H1 (cell line): ENCODE measurements at regions not wholly inside any gene's neighbourhood (a gene's known extent, or its start where the extent isn't known, plus 50 kb on each side); places are given as distances from the start of the nearest gene placed in this dataset.

ENCODE experiments used
- CTCF ChIA-PET: fragments of 300-600 bp; sonication (Branson Sonifier 250); formaldehyde crosslinking; loops from one replicate; lab custom pipeline; 2021; ENCODE audit not compliant: partially characterized antibody; lab: Charles Lee
- POLR2A ChIA-PET: fragments of 300-600 bp; sonication (Branson Sonifier 250); formaldehyde crosslinking; loops from one replicate; lab custom pipeline; 2021; ENCODE audit warnings: inconsistent platforms; ENCODE audit not compliant: partially characterized antibody; lab: Charles Lee
- DNase-seq, 2 experiments: peaks; one replicate each; pipeline versions ENCODE4 v3.0.0 to v3.0.0-alpha.2; 2010 to 2022; ENCODE audit warnings: low spot score in 2 of 2, low read depth in 1 of 2, mixed read lengths in 1 of 2
- FAIRE-seq: peaks from 2 replicates; lab custom pipeline; 2011; peaks lifted over from hg19 to GRCh38; lab: Jason Lieb, UNC
- H2AFZ ChIP-seq: 2 replicates; pipeline ENCODE4 v1.8.1; 2012; ENCODE audit warnings: low read length, inconsistent platforms
- H2AK5ac ChIP-seq: 2 replicates; pipeline ENCODE4 v1.6.1; 2013; ENCODE audit warnings: low read depth, low read length
- H2BK120ac ChIP-seq: replicated peaks from 2 replicates; pipeline ENCODE3; 2013; ENCODE audit warnings: low read depth, low read length, inconsistent platforms
- H2BK12ac ChIP-seq: 2 replicates; pipeline ENCODE4 v1.6.1; 2013; ENCODE audit warnings: low read depth, low read length
- H2BK15ac ChIP-seq: 2 replicates; pipeline ENCODE4 v1.6.1; 2013; ENCODE audit warnings: low read length
- H2BK20ac ChIP-seq: 2 replicates; pipeline ENCODE4 v1.6.1; 2013; ENCODE audit warnings: low read length
- H2BK5ac ChIP-seq: 2 replicates; pipeline ENCODE4 v1.6.1; 2013; ENCODE audit warnings: low read depth, low read length
- H3K14ac ChIP-seq: 2 replicates; pipeline ENCODE4 v1.6.1; 2013; ENCODE audit warnings: inconsistent platforms; ENCODE audit not compliant: insufficient read length
- H3K18ac ChIP-seq: 2 replicates; pipeline ENCODE4 v1.6.1; 2013; ENCODE audit warnings: low read length; ENCODE audit errors: extremely low read depth
- H3K23ac ChIP-seq: 2 replicates; pipeline ENCODE4 v1.6.1; 2013; ENCODE audit warnings: inconsistent platforms; ENCODE audit not compliant: insufficient read length
- H3K23me2 ChIP-seq: 2 replicates; pipeline ENCODE4 v1.6.1; 2013; ENCODE audit warnings: low read depth, low read length
- H3K27ac ChIP-seq: 2 replicates; pipeline ENCODE4 v1.6.1; 2011; ENCODE audit warnings: low read depth, low read length, inconsistent platforms
- H3K27me3 ChIP-seq, 4 experiments: replicated peaks in 1 of 4; 1 replicate in 1 of 4; 2 replicates in 3 of 4; pipeline versions ENCODE4 v1.6.1 to v1.8.1; 2011 to 2013; ENCODE audit warnings: low read length in 3 of 4, mild to moderate bottlenecking in 3 of 4, inconsistent platforms in 2 of 4, mixed read lengths in 2 of 4, moderate library complexity in 1 of 4; ENCODE audit not compliant: control insufficient read depth in 3 of 4, insufficient read depth in 3 of 4; ENCODE audit errors: extremely low read depth in 1 of 4
- H3K36me3 ChIP-seq, 4 experiments: 2 replicates each; pipeline versions ENCODE4 v1.6.1 to v1.8.1; 2011 to 2013; ENCODE audit warnings: mild to moderate bottlenecking in 4 of 4, low read length in 3 of 4, moderate library complexity in 2 of 4, control low read depth in 1 of 4, inconsistent platforms in 1 of 4; ENCODE audit not compliant: insufficient read depth in 4 of 4, control insufficient read depth in 2 of 4
- H3K4ac ChIP-seq: replicated peaks from 2 replicates; pipeline ENCODE3; 2013; ENCODE audit warnings: low read length, low read depth, mixed read lengths, inconsistent platforms; ENCODE audit not compliant: insufficient read length
- H3K4me1 ChIP-seq, 4 experiments: replicated peaks in 1 of 4; 1 replicate in 1 of 4; 2 replicates in 3 of 4; pipeline versions ENCODE4 v1.6.1 to v1.8.1; 2011 to 2013; ENCODE audit warnings: low read length in 3 of 4, inconsistent platforms in 2 of 4, mixed read lengths in 1 of 4; ENCODE audit not compliant: insufficient read depth in 4 of 4, control insufficient read depth in 3 of 4
- H3K4me2 ChIP-seq, 2 experiments: 2 replicates each; pipeline versions ENCODE4 v1.6.1 to v1.8.1; 2011 to 2013; ENCODE audit warnings: low read depth in 2 of 2, low read length in 2 of 2, control low read depth in 1 of 2, inconsistent platforms in 1 of 2, mild to moderate bottlenecking in 1 of 2; ENCODE audit not compliant: insufficient read depth in 1 of 2
- H3K4me3 ChIP-seq, 4 experiments: fragments of 200-600, 300-600 bp in 1 of 4; sonication (generic), shearing (Covaris generic), sonication (Bioruptor Twin) in 1 of 4; 2 replicates each; pipeline versions ENCODE4 v1.5.1 to v1.8.1; 2011 to 2016; ENCODE audit warnings: low read length in 4 of 4, low read depth in 3 of 4, control low read depth in 2 of 4, inconsistent platforms in 2 of 4, mild to moderate bottlenecking in 2 of 4, mixed read lengths in 1 of 4, moderate library complexity in 1 of 4; ENCODE audit not compliant: insufficient read depth in 2 of 4; ENCODE audit errors: extremely low read depth in 1 of 4
- H3K56ac ChIP-seq: replicated peaks from 2 replicates; pipeline ENCODE3; 2013; ENCODE audit warnings: low read depth, mild to moderate bottlenecking, mixed read lengths, low read length, inconsistent platforms; ENCODE audit not compliant: insufficient read length
- H3K79me1 ChIP-seq: 2 replicates; pipeline ENCODE4 v1.6.1; 2013; ENCODE audit warnings: low read depth, low read length, control low read depth
- H3K79me2 ChIP-seq, 2 experiments: 2 replicates each; pipeline versions ENCODE4 v1.6.1 to v1.8.1; 2012 to 2013; ENCODE audit warnings: low read length in 2 of 2, mild to moderate bottlenecking in 2 of 2, inconsistent platforms in 1 of 2; ENCODE audit not compliant: insufficient read depth in 2 of 2, control insufficient read depth in 1 of 2
- H3K9ac ChIP-seq, 4 experiments: replicated peaks in 1 of 4; 1 replicate in 1 of 4; 2 replicates in 3 of 4; pipeline versions ENCODE4 v1.6.1 to v1.8.1; 2011 to 2013; ENCODE audit warnings: low read depth in 3 of 4, low read length in 3 of 4, control low read depth in 2 of 4, mild to moderate bottlenecking in 2 of 4, moderate library complexity in 2 of 4, inconsistent platforms in 1 of 4; ENCODE audit errors: extremely low read depth in 1 of 4
- H3K9me3 ChIP-seq, 2 experiments: 2 replicates each; pipeline versions ENCODE4 v1.6.1 to v1.8.1; 2012 to 2013; ENCODE audit warnings: mild to moderate bottlenecking in 2 of 2, moderate library complexity in 2 of 2, control low read depth in 1 of 2, inconsistent platforms in 1 of 2, low read depth in 1 of 2, low read length in 1 of 2, mixed read lengths in 1 of 2; ENCODE audit not compliant: insufficient read depth in 2 of 2
- H4K20me1 ChIP-seq, 2 experiments: replicated peaks in 1 of 2; 2 replicates each; pipeline versions ENCODE3 to v1.8.1; 2011 to 2013; ENCODE audit warnings: inconsistent platforms in 2 of 2, low read length in 2 of 2, mild to moderate bottlenecking in 1 of 2; ENCODE audit not compliant: insufficient read depth in 2 of 2, control insufficient read depth in 1 of 2
- H4K5ac ChIP-seq: 2 replicates; pipeline ENCODE4 v1.6.1; 2013; ENCODE audit warnings: low read length, low read depth, mixed read lengths, inconsistent platforms; ENCODE audit not compliant: insufficient read length
- H4K8ac ChIP-seq: 2 replicates; pipeline ENCODE4 v1.8.0; 2013; ENCODE audit warnings: mild to moderate bottlenecking, moderate library complexity, low read length, inconsistent platforms; ENCODE audit not compliant: insufficient read depth; ENCODE audit errors: extremely low read depth
- H4K91ac ChIP-seq: replicated peaks from 2 replicates; pipeline ENCODE3; 2013; ENCODE audit warnings: low read length, mixed read lengths, inconsistent platforms; ENCODE audit not compliant: insufficient read length
- HDAC2 ChIP-seq, 2 experiments: fragments of 300-600 bp in 1 of 2; sonication (generic) in 1 of 2; IDR thresholded peaks; 2 replicates each; pipeline ENCODE4 v1.6.1; 2011 to 2012; ENCODE audit warnings: low read depth in 2 of 2, low read length in 2 of 2, mild to moderate bottlenecking in 2 of 2, moderate library complexity in 2 of 2, borderline replicate concordance in 1 of 2, inconsistent platforms in 1 of 2
- SIN3A ChIP-seq, 2 experiments: IDR thresholded peaks in 1 of 2; conservative IDR thresholded peaks in 1 of 2; 2 replicates each; pipeline ENCODE4 v1.6.1; 2011 to 2012; ENCODE audit warnings: low read length in 2 of 2, improper control_type of control experiment in 1 of 2, low read depth in 1 of 2, mild to moderate bottlenecking in 1 of 2
- WGBS, 2 experiments: shearing (Covaris generic) in 1 of 2; methylation state at CpG; one replicate each; pipeline versions ENCODE4 v1.1.6 to v1.1.7; 2013 to 2015; ENCODE audit warnings: low lambda C conversion rate in 2 of 2, mixed read lengths in 2 of 2, inconsistent platforms in 1 of 2, low coverage in 1 of 2, missing lambda C conversion rate in 1 of 2; ENCODE audit not compliant: insufficient replicate concordance in 2 of 2, insufficient coverage in 1 of 2, insufficient read length in 1 of 2; ENCODE audit errors: extremely low coverage in 1 of 2, missing lambda C conversion rate in 1 of 2; 5-methylcytosine and 5-hydroxymethylcytosine counted together

- Histone ChIP-seq H4K91ac (no peak overlapping the region), H3K18ac (no peak overlapping the region), H3K27ac (no peak overlapping the region), H3K4me1 (no peaks in the 10 kb centered on the region), H3K4me3 (no peak overlapping the region), H3K56ac (no peak overlapping the region), H3K27me3 (no peaks in the 10 kb centered on the region), H2BK15ac (no peak overlapping the region), H2AK5ac (no peak overlapping the region), H3K14ac (no peak overlapping the region), H3K23me2 (no peaks in the 10 kb centered on the region), H4K20me1 (no peaks in the 10 kb centered on the region), H3K36me3 (no peaks in the 10 kb centered on the region), H3K4ac (no peak overlapping the region), H3K23ac (no peak overlapping the region), H2BK20ac (no peak overlapping the region), H2BK5ac (no peak overlapping the region), H2BK12ac (no peak overlapping the region), H4K8ac (no peak overlapping the region), H2AFZ (no peak overlapping the region), H3K79me2 (no peaks in the 10 kb centered on the region), H3K79me1 (no peaks in the 10 kb centered on the region), H3K9ac (no peak overlapping the region), H3K9me3 (peaks cover 2 to 50% of the 10 kb centered on the region in 2 experiments; a peak in 3 of 4 replicates), H2BK120ac (no peak overlapping the region), H4K5ac (no peak overlapping the region), H3K4me2 (no peak overlapping the region)
- DNase-seq (no peak), FAIRE-seq (no peak)
- ChIA-PET POLR2A (no interaction called here), CTCF (no interaction called here)
- WGBS, 2 experiments: no CpG with 5 or more reads among the region's 46 CpGs
- TF ChIP-seq HDAC2 (IDR thresholded peaks at IDR 0.05; ENCODE audit: borderline replicate concordance in 1 of 2, low read depth in 2 of 2, low read length in 2 of 2) (no peak), SIN3A (conservative IDR thresholded peaks at IDR 0.05 in 1 of 2, IDR thresholded peaks at IDR 0.05 in 1 of 2; ENCODE audit: low read depth in 1 of 2, low read length in 2 of 2) (no peak)
These were observed 205.5 kb downstream of the CCT8L2 start for GRCh38 chr22:16387088-16387487.
